A549 (cell line): ENCODE measurements at regions not wholly inside any gene's neighbourhood (a gene's known extent, or its start where the extent isn't known, plus 50 kb on each side); places are given as distances from the start of the nearest gene placed in this dataset.

Source experiments
- CEBPB ChIP-seq, 2 experiments: fragments of >200 bp in 1 of 2; sonication (Bioruptor Twin) in 1 of 2; formaldehyde crosslinking in 1 of 2; IDR thresholded peaks; 2 replicates each; pipeline ENCODE4 v1.6.1; 2012 to 2016
- CTCF ChIP-seq: fragments of >200 bp; sonication (Bioruptor Twin); formaldehyde crosslinking; IDR thresholded peaks from 3 replicates; pipeline ENCODE4 v1.5.1; 2016
- PHF8 ChIP-seq: fragments of 200-600 bp; sonication (generic); IDR thresholded peaks from 2 replicates; pipeline ENCODE4 v1.6.1; 2016; ENCODE audit warnings: low read depth, mild to moderate bottlenecking, antibody characterized with exemption, moderate library complexity, borderline replicate concordance
- TF ChIP-seq, protein P1 (sequence below): fragments of 450-650 bp; IDR thresholded peaks from 2 replicates; pipeline ENCODE4 v1.6.1; 2014; ENCODE audit warnings: antibody characterized with exemption

DNA sequence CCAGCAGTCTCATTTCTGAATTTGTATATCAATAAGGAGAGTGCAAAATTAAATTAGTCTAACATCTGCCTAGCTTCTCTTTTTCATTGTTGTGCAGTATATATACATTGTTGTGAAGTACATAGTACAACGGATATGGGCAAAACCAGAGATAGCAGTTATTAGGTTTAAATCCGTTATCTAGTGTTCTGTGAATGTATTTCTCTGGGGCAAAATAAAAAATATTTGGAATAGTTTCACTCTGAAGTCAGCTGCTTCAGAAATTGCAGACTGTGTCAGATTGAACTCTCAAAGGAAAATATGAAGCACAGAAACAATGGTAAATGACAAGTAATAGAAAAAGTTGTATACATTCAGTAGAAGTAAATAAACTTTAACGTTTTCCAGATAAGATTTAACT lies 836.5 kb upstream of the CXADR start:
- TF ChIP-seq CTCF = no peak
- TF ChIP-seq, protein P1, sequence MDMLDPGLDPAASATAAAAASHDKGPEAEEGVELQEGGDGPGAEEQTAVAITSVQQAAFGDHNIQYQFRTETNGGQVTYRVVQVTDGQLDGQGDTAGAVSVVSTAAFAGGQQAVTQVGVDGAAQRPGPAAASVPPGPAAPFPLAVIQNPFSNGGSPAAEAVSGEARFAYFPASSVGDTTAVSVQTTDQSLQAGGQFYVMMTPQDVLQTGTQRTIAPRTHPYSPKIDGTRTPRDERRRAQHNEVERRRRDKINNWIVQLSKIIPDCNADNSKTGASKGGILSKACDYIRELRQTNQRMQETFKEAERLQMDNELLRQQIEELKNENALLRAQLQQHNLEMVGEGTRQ = no peak
- TF ChIP-seq CEBPB (IDR thresholded peaks at IDR 0.05) = no peak
- no peak for TF ChIP-seq PHF8
